ENCODE measurements at regions not wholly inside any gene's neighbourhood (a gene's known extent, or its start where the extent isn't known, plus 50 kb on each side); places are given as distances from the start of the nearest gene placed in this dataset.

GRCh38 chr12:84648425-84648824, 264.2 kb downstream of the SLC6A15 start:
- DNase-seq (ENCODE audit: low spot score in 2 of 2), result no peak
- Histone ChIP-seq H3K9me3 (no peaks in the 10 kb centered on the region), H3K4me1 (no peaks in the 10 kb centered on the region), H3K4me3 (no peak overlapping the region), H3K27ac (no peak overlapping the region), H3K36me3 (no peaks in the 10 kb centered on the region), H3K27me3 (no peaks in the 10 kb centered on the region)
- TF ChIP-seq POLR2A (IDR thresholded peaks at IDR 0.05), result no peak
- TF ChIP-seq, protein P1, sequence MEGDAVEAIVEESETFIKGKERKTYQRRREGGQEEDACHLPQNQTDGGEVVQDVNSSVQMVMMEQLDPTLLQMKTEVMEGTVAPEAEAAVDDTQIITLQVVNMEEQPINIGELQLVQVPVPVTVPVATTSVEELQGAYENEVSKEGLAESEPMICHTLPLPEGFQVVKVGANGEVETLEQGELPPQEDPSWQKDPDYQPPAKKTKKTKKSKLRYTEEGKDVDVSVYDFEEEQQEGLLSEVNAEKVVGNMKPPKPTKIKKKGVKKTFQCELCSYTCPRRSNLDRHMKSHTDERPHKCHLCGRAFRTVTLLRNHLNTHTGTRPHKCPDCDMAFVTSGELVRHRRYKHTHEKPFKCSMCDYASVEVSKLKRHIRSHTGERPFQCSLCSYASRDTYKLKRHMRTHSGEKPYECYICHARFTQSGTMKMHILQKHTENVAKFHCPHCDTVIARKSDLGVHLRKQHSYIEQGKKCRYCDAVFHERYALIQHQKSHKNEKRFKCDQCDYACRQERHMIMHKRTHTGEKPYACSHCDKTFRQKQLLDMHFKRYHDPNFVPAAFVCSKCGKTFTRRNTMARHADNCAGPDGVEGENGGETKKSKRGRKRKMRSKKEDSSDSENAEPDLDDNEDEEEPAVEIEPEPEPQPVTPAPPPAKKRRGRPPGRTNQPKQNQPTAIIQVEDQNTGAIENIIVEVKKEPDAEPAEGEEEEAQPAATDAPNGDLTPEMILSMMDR (IDR thresholded peaks at IDR 0.05), result no peak
- no peak for TF ChIP-seq EP300 (IDR thresholded peaks at IDR 0.05)

- Histone ChIP-seq H3K36me3 (no peaks in the 10 kb centered on the region), H3K4me3 (no peak overlapping the region), H3K9me3 (no peaks in the 10 kb centered on the region), H3K27me3 (no peaks in the 10 kb centered on the region), H3K4me1 (no peaks in the 10 kb centered on the region), H3K27ac (no peak overlapping the region)
- no peak for DNase-seq (ENCODE audit: low spot score in 2 of 2)
- 84 to 87% methylated on average over 2 of the region's 2 CpGs for WGBS, 2 donors
- TF ChIP-seq, protein P1 (IDR thresholded peaks at IDR 0.05), result no peak
- TF ChIP-seq POLR2A (IDR thresholded peaks at IDR 0.05) (no peak), EP300 (IDR thresholded peaks at IDR 0.05) (no peak)
Observed at GRCh38 chr12:84644908-84645307, 267.7 kb downstream of the SLC6A15 start.

DNA sequence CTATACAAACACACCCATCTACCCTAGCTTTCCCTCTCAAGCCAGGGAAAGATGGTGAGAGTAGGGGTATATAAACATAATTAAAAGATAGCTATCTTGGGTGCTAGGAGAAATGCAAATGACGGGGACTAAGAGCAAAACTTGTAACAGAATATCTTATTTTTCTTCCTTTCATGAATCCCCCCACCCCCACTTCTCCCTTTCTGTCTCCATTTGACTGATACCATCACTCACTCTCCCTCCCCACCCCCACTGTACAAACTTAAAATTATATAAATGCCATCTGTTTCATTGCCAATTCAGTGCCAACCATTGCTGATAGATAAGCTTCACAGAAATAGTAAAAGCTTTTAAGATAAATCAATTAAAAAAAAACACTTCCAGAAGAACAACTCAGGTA, 268.6 kb downstream of the SLC6A15 start:
- Histone ChIP-seq H3K4me1 (no peaks in the 10 kb centered on the region), H3K27me3 (no peaks in the 10 kb centered on the region), H3K4me3 (no peak overlapping the region), H3K9me3 (no peaks in the 10 kb centered on the region), H3K27ac (no peak overlapping the region), H3K36me3 (no peaks in the 10 kb centered on the region)
- no peak for DNase-seq (ENCODE audit: low spot score in 2 of 2)
- TF ChIP-seq POLR2A (IDR thresholded peaks at IDR 0.05), result no peak
- TF ChIP-seq EP300 (IDR thresholded peaks at IDR 0.05), result no peak
- TF ChIP-seq, protein P1 (IDR thresholded peaks at IDR 0.05), result no peak
- WGBS, 2 donors, result 95% methylated on average over 1 of the region's 1 CpG

DNA sequence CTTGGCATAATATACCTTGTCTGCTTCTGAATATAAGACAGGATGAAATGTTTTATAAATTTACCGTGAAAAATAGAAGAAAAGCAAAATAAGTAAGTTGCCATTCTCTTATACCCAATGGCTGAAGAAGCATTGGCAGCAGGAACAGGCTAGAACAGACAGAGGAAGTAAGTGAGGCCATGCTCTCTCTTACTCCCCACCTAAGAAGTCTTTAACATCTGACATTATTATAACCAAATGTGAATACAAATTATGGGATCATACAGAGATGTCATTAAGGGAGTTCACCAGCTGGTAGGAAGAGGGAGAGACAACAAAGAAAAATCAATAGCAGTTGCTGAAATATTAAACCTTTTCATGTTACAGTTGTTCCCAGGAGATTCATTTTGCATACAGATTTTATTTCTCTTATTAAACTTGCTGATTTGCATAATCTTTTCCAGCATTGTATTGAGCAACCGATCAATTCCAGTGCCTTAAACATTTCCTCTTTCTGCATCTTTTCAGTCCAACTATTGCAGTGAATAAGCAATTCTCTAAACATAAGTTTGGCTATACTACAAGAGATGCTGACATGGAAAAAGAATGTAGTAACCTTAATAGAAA, 270.6 kb downstream of the SLC6A15 start:
- Histone ChIP-seq H3K4me1 (no peaks in the 10 kb centered on the region), H3K36me3 (no peaks in the 10 kb centered on the region), H3K27me3 (no peaks in the 10 kb centered on the region), H3K9me3 (no peaks in the 10 kb centered on the region), H3K4me3 (no peak overlapping the region), H3K27ac (no peak overlapping the region)
- DNase-seq (ENCODE audit: low spot score in 2 of 2), result no peak
- TF ChIP-seq, protein P1 (IDR thresholded peaks at IDR 0.05), result no peak
- TF ChIP-seq POLR2A (IDR thresholded peaks at IDR 0.05), result no peak
- no peak for TF ChIP-seq EP300 (IDR thresholded peaks at IDR 0.05)
- WGBS, 2 donors, result 34 to 42% methylated on average over 2 of the region's 2 CpGs

- Histone ChIP-seq H3K4me1 (no peaks in the 10 kb centered on the region), H3K9me3 (no peaks in the 10 kb centered on the region), H3K27me3 (no peaks in the 10 kb centered on the region), H3K27ac (no peak overlapping the region), H3K4me3 (no peak overlapping the region), H3K36me3 (no peaks in the 10 kb centered on the region)
- DNase-seq (ENCODE audit: low spot score in 2 of 2), result no peak
- no peak for TF ChIP-seq EP300 (IDR thresholded peaks at IDR 0.05)
- TF ChIP-seq POLR2A (IDR thresholded peaks at IDR 0.05), result no peak
- TF ChIP-seq, protein P1 (IDR thresholded peaks at IDR 0.05), result no peak
- 81 to 84% methylated on average over 2 of the region's 2 CpGs for WGBS, 2 donors
Observed at GRCh38 chr12:84638811-84639368, 273.7 kb downstream of the SLC6A15 start.
